Parathyroid adenoma (tissue), 2 donors: ENCODE measurements at regions not wholly inside any gene's neighbourhood (a gene's known extent, or its start where the extent isn't known, plus 50 kb on each side); places are given as distances from the start of the nearest gene placed in this dataset.

ENCODE experiments used
- H2AFZ ChIP-seq: fragments of 300-600 bp; sonication (generic); one replicate; pipeline ENCODE4 v1.7.0; 2017; ENCODE audit warnings: antibody characterized with exemption, mild to moderate bottlenecking
- H3K27ac ChIP-seq: fragments of 300-600 bp; sonication (generic); one replicate; pipeline ENCODE4 v1.7.0; 2017
- H3K27me3 ChIP-seq: fragments of 300-600 bp; sonication (generic); one replicate; pipeline ENCODE4 v1.7.0; 2017; ENCODE audit warnings: low read length; ENCODE audit not compliant: control insufficient read depth, insufficient read depth
- H3K36me3 ChIP-seq: fragments of 300-600 bp; sonication (generic); one replicate; pipeline ENCODE4 v1.7.0; 2017; ENCODE audit warnings: low read length; ENCODE audit not compliant: control insufficient read depth, insufficient read depth
- H3K4me1 ChIP-seq: fragments of 300-600 bp; sonication (generic); one replicate; pipeline ENCODE4 v1.7.0; 2017; ENCODE audit warnings: control low read depth
- H3K4me2 ChIP-seq: fragments of 300-600 bp; sonication (generic); one replicate; pipeline ENCODE4 v1.7.0; 2017; ENCODE audit warnings: low read length
- H3K4me3 ChIP-seq: fragments of 300-600 bp; sonication (generic); one replicate; pipeline ENCODE4 v1.7.0; 2017; ENCODE audit warnings: low read depth, low read length
- H3K79me2 ChIP-seq: fragments of 300-600 bp; sonication (generic); one replicate; pipeline ENCODE4 v1.7.0; 2017; ENCODE audit warnings: control low read depth
- H3K9ac ChIP-seq: fragments of 300-600 bp; sonication (generic); one replicate; pipeline ENCODE4 v1.7.0; 2017; ENCODE audit warnings: mild to moderate bottlenecking
- H3K9me3 ChIP-seq: fragments of 300-600 bp; sonication (generic); one replicate; pipeline ENCODE4 v1.7.0; 2017; ENCODE audit warnings: low read length; ENCODE audit not compliant: control insufficient read depth
- CTCF ChIP-seq: fragments of 300-600 bp; sonication (generic); IDR thresholded peaks from one replicate; pipeline ENCODE4 v1.7.0; 2017; ENCODE audit warnings: antibody characterized with exemption, mild to moderate bottlenecking
- donor health status: primary hyperparathyroidism.

- no peaks in the 10 kb centered on the region for H3K79me2 ChIP-seq
- H3K9ac ChIP-seq = no peak overlapping the region
- no peak overlapping the region for H3K27ac ChIP-seq
- H3K4me1 ChIP-seq = no peaks in the 10 kb centered on the region
- no peak overlapping the region for H2AFZ ChIP-seq
- H3K27me3 ChIP-seq = no peaks in the 10 kb centered on the region
- no peaks in the 10 kb centered on the region for H3K36me3 ChIP-seq
- H3K9me3 ChIP-seq = no peaks in the 10 kb centered on the region
- no peak for TF ChIP-seq CTCF
- no peak overlapping the region for H3K4me3 ChIP-seq
- no peak overlapping the region for H3K4me2 ChIP-seq
Observed at GRCh38 chr17:55570391-55570790, 59.1 kb upstream of the SMIM36 start.

DNA sequence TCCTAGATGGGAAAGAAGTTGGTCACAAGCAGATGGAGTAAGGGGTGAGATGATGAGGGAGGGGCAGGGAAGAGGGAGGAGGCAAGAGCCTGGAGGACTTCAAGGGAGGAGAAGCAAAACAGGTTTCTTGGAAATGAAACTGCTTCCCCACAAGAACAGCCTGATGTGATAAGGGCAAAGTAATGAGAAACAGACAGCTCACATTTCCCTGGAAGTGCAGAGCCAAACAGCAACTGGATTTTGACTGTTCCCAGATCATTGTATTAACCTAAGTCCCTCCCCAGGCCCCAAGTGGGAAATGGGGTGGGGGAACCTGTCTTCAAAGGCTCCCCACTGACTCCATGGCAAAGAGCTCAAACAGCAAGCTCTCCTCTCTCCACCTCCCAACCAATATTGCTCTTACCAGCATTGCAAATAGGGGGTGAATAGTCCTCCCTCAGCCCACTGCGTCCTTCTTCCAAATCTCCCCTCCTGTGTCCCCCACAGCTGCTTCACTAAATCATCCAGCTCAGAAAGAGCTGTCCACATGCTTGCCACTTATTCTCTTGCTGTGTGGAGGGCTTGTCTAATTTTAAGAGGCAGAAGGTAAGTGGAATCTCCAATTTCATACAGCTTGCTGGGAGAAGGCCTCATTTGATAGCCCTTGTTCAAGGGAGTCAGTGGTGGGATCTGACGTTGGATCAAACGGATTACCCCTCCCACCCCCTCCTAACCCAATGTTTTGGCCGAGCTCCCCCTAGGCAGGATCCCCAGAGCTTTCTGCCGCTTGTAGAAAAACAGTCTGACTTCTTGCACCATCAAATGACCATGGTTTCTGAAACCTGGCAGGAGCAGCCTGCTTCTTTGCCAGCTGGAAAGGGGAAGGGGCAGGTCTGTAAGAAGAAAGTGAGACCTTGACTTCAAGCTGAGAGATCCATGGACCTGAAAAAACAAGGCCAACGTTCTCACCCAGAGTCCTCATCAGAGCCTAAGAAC lies 56.3 kb upstream of the SMIM36 start:
- H3K4me3 ChIP-seq = no peak overlapping the region
- H3K27ac ChIP-seq = no peak overlapping the region
- no peak overlapping the region for H2AFZ ChIP-seq
- no peaks in the 10 kb centered on the region for H3K9me3 ChIP-seq
- H3K4me2 ChIP-seq = no peak overlapping the region
- no peaks in the 10 kb centered on the region for H3K36me3 ChIP-seq
- H3K9ac ChIP-seq = no peak overlapping the region
- H3K4me1 ChIP-seq = no peaks in the 10 kb centered on the region
- no peaks in the 10 kb centered on the region for H3K27me3 ChIP-seq
- H3K79me2 ChIP-seq = no peaks in the 10 kb centered on the region
- no peak for TF ChIP-seq CTCF

DNA sequence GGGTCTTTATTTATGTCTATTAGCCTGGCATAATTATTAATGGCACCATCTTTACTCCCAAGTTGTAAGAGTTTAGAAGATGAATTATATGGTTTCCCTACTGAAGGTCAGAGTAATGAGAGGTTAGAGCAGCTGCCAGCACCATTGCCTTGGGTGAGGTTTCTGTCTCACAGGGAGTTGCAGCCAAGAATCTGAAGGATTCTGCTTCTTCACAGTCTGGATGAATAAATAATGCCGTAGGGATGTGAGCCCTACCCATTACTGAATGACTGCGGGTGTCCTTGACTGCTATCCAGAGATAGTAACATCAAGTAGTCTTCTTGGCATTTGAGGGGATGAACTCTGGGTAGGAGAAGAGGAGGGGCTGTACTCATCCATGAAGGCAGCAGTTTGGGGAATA lies 52.8 kb upstream of the SMIM36 start:
- Histone ChIP-seq H3K4me3 (no peak overlapping the region), H3K4me1 (no peaks in the 10 kb centered on the region), H3K27me3 (no peaks in the 10 kb centered on the region), H3K36me3 (no peaks in the 10 kb centered on the region), H3K79me2 (no peaks in the 10 kb centered on the region), H3K4me2 (no peak overlapping the region), H3K9me3 (no peaks in the 10 kb centered on the region), H3K27ac (no peak overlapping the region), H3K9ac (no peak overlapping the region), H2AFZ (no peak overlapping the region)
- no peak for TF ChIP-seq CTCF

- no peaks in the 10 kb centered on the region for H3K9me3 ChIP-seq
- H3K27me3 ChIP-seq = no peaks in the 10 kb centered on the region
- H3K36me3 ChIP-seq = no peaks in the 10 kb centered on the region
- no peak overlapping the region for H2AFZ ChIP-seq
- no peak overlapping the region for H3K4me3 ChIP-seq
- H3K79me2 ChIP-seq = no peaks in the 10 kb centered on the region
- no peaks in the 10 kb centered on the region for H3K4me1 ChIP-seq
- no peak overlapping the region for H3K9ac ChIP-seq
- H3K4me2 ChIP-seq = no peak overlapping the region
- TF ChIP-seq CTCF = no peak
- H3K27ac ChIP-seq = no peak overlapping the region
Observed at GRCh38 chr17:55563363-55563762, 52.1 kb upstream of the SMIM36 start.
